Activated CD4-positive, alpha-beta T cell treated with anti-CD3 and anti-CD28 coated beads, Interleukin-2, Interleukin-6, amounts not matched to agents 100 ng/mL and 50 ng/mL, durations not matched to agents 16 hours and 8 hours (primary cell): ENCODE measurements at regions not wholly inside any gene's neighbourhood (a gene's known extent, or its start where the extent isn't known, plus 50 kb on each side); places are given as distances from the start of the nearest gene placed in this dataset.

Experiments
- DNase-seq: peaks from one replicate; pipeline ENCODE4 v3.0.0-alpha.2; 2020

GRCh38 chr16:65524997-65525396 lies 403.1 kb upstream of the CDH11 start:
- DNase-seq: no peak

- DNase-seq: no peak
These were observed 402.4 kb upstream of the CDH11 start for GRCh38 chr16:65524231-65524630.

GRCh38 chr16:65523283-65523944 lies 401.6 kb upstream of the CDH11 start:
- DNase-seq: no peak

- DNase-seq: no peak
These were observed 400.5 kb upstream of the CDH11 start for GRCh38 chr16:65522412-65522811.

GRCh38 chr16:65521633-65522328 lies 399.9 kb upstream of the CDH11 start:
- no peak for DNase-seq

- no peak for DNase-seq
These were observed 397.5 kb upstream of the CDH11 start for GRCh38 chr16:65519402-65519801.

- DNase-seq: no peak
These were observed 393.3 kb upstream of the CDH11 start for GRCh38 chr16:65515193-65515592.

- no peak for DNase-seq
These were observed 389.0 kb upstream of the CDH11 start for GRCh38 chr16:65510850-65511249.

- DNase-seq: no peak
These were observed 388.4 kb upstream of the CDH11 start for GRCh38 chr16:65510241-65510640.

GRCh38 chr16:65509172-65509571 lies 387.3 kb upstream of the CDH11 start:
- DNase-seq: no peak

- no peak for DNase-seq
These were observed 379.1 kb upstream of the CDH11 start for GRCh38 chr16:65500919-65501318.

- DNase-seq: no peak
These were observed 378.1 kb upstream of the CDH11 start for GRCh38 chr16:65500007-65500406.

GRCh38 chr16:65499566-65499965 lies 377.7 kb upstream of the CDH11 start:
- no peak for DNase-seq

GRCh38 chr16:65497571-65497970 lies 375.7 kb upstream of the CDH11 start:
- no peak for DNase-seq

- no peak for DNase-seq
These were observed 373.2 kb upstream of the CDH11 start for GRCh38 chr16:65495106-65495505.

GRCh38 chr16:65494609-65495008 lies 372.7 kb upstream of the CDH11 start:
- DNase-seq: no peak

- DNase-seq: no peak
These were observed 372.2 kb upstream of the CDH11 start for GRCh38 chr16:65494080-65494479.

- no peak for DNase-seq
These were observed 368.4 kb upstream of the CDH11 start for GRCh38 chr16:65490286-65490685.

- DNase-seq: no peak
These were observed 367.7 kb upstream of the CDH11 start for GRCh38 chr16:65489531-65490023.

- DNase-seq: no peak
These were observed 365.4 kb upstream of the CDH11 start for GRCh38 chr16:65487231-65487630.

- no peak for DNase-seq
These were observed 360.1 kb upstream of the CDH11 start for GRCh38 chr16:65481956-65482355.

- DNase-seq: no peak
These were observed 358.6 kb upstream of the CDH11 start for GRCh38 chr16:65480281-65481091.

GRCh38 chr16:65476448-65476955 lies 354.6 kb upstream of the CDH11 start:
- no peak for DNase-seq

- no peak for DNase-seq
These were observed 351.8 kb upstream of the CDH11 start for GRCh38 chr16:65473699-65474098.
